Smooth muscle cell (in vitro differentiated cells): ENCODE measurements at regions not wholly inside any gene's neighbourhood (a gene's known extent, or its start where the extent isn't known, plus 50 kb on each side); places are given as distances from the start of the nearest gene placed in this dataset.

Experiments
- DNase-seq: peaks from one replicate; lab custom pipeline; 2025; ENCODE audit not compliant: unreplicated experiment; lab: John Stamatoyannopoulos, UW
- H2AFZ ChIP-seq: fragments of 200-600 bp; sonication (generic); 2 replicates; pipeline ENCODE4 v1.6.0; 2016; ENCODE audit warnings: antibody characterized with exemption, low read depth, mild to moderate bottlenecking
- H3F3A ChIP-seq: fragments of 200-600 bp; sonication (generic); 2 replicates; pipeline ENCODE4 v1.6.0; 2017; ENCODE audit warnings: antibody characterized with exemption, low read depth
- H3K27ac ChIP-seq: fragments of 200-600 bp; sonication (generic); 2 replicates; pipeline ENCODE4 v1.5.1; 2016; ENCODE audit warnings: low read depth, mild to moderate bottlenecking
- H3K27me3 ChIP-seq: fragments of 200-600 bp; sonication (generic); 2 replicates; pipeline ENCODE4 v1.6.1; 2016; ENCODE audit warnings: low read depth, mild to moderate bottlenecking
- H3K36me3 ChIP-seq: fragments of 200-600 bp; sonication (generic); 2 replicates; pipeline ENCODE4 v1.5.1; 2016; ENCODE audit warnings: low read depth
- H3K4me1 ChIP-seq: fragments of 200-600 bp; sonication (generic); 2 replicates; pipeline ENCODE4 v1.5.1; 2016; ENCODE audit warnings: low read depth
- H3K4me2 ChIP-seq: fragments of 200-600 bp; sonication (generic); 2 replicates; pipeline ENCODE4 v1.6.0; 2016; ENCODE audit warnings: mild to moderate bottlenecking
- H3K4me3 ChIP-seq: fragments of 200-600 bp; sonication (generic); 2 replicates; pipeline ENCODE4 v1.5.1; 2016; ENCODE audit warnings: mild to moderate bottlenecking
- H3K79me2 ChIP-seq: fragments of 200-600 bp; sonication (generic); 2 replicates; pipeline ENCODE4 v1.6.0; 2016; ENCODE audit warnings: low read depth, mild to moderate bottlenecking
- H3K9ac ChIP-seq: fragments of 200-600 bp; sonication (generic); 2 replicates; pipeline ENCODE4 v1.6.0; 2016; ENCODE audit warnings: low read depth
- H3K9me3 ChIP-seq: fragments of 200-600 bp; sonication (generic); replicated peaks from 2 replicates; pipeline ENCODE4 v1.5.1; 2016; ENCODE audit warnings: low read depth
- H4K20me1 ChIP-seq: fragments of 200-600 bp; sonication (generic); 2 replicates; pipeline ENCODE4 v1.6.0; 2016; ENCODE audit warnings: low read depth
- WGBS: methylation state at CpG from one replicate; pipeline ENCODE4 v1.1.7; 2016; ENCODE audit warnings: low lambda C conversion rate; 5-methylcytosine and 5-hydroxymethylcytosine counted together
- TF ChIP-seq, protein P1 (sequence below): fragments of 200-600 bp; sonication (generic); IDR thresholded peaks from 2 replicates; pipeline ENCODE4 v1.5.1; 2017; ENCODE audit warnings: borderline replicate concordance, mild to moderate bottlenecking, antibody characterized with exemption; ENCODE audit not compliant: insufficient read depth, poor library complexity, severe bottlenecking

DNA sequence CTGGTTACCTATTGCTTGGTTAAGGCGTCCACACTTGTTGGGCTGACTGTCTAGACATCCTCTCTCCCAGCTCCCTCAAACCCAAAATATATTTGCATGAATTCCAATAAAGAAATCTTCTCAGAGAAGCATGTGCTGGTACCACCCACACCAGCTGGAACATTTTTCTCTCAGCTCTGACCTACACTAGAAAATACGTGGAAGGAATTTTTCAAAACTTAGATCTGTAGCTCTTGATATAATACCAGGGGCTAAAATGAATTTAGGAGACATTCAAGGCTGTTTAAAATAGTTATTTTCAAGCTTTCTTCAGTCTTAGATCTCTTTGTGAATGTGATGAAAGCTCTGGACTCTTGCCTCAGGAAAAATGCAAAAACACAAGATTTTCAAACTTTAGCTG, 590.4 kb downstream of the PDCD6IP start:
- no peak for DNase-seq
- no peak overlapping the region for H3K4me3 ChIP-seq
- no peaks in the 10 kb centered on the region for H4K20me1 ChIP-seq
- H3K79me2 ChIP-seq, result no peaks in the 10 kb centered on the region
- H3K9ac ChIP-seq, result no peak overlapping the region
- no peak overlapping the region for H2AFZ ChIP-seq
- no peak overlapping the region for H3K4me2 ChIP-seq
- H3K9me3 ChIP-seq, result no peaks in the 10 kb centered on the region
- 85% methylated on average over 2 of the region's 2 CpGs for WGBS
- peaks cover 8% of the 10 kb centered on the region for H3K4me1 ChIP-seq
- H3K36me3 ChIP-seq, result no peaks in the 10 kb centered on the region
- TF ChIP-seq, protein P1, sequence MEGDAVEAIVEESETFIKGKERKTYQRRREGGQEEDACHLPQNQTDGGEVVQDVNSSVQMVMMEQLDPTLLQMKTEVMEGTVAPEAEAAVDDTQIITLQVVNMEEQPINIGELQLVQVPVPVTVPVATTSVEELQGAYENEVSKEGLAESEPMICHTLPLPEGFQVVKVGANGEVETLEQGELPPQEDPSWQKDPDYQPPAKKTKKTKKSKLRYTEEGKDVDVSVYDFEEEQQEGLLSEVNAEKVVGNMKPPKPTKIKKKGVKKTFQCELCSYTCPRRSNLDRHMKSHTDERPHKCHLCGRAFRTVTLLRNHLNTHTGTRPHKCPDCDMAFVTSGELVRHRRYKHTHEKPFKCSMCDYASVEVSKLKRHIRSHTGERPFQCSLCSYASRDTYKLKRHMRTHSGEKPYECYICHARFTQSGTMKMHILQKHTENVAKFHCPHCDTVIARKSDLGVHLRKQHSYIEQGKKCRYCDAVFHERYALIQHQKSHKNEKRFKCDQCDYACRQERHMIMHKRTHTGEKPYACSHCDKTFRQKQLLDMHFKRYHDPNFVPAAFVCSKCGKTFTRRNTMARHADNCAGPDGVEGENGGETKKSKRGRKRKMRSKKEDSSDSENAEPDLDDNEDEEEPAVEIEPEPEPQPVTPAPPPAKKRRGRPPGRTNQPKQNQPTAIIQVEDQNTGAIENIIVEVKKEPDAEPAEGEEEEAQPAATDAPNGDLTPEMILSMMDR, result no peak
- no peaks in the 10 kb centered on the region for H3K27me3 ChIP-seq
- H3F3A ChIP-seq, result no peaks in the 10 kb centered on the region
- H3K27ac ChIP-seq, result no peak overlapping the region

DNA sequence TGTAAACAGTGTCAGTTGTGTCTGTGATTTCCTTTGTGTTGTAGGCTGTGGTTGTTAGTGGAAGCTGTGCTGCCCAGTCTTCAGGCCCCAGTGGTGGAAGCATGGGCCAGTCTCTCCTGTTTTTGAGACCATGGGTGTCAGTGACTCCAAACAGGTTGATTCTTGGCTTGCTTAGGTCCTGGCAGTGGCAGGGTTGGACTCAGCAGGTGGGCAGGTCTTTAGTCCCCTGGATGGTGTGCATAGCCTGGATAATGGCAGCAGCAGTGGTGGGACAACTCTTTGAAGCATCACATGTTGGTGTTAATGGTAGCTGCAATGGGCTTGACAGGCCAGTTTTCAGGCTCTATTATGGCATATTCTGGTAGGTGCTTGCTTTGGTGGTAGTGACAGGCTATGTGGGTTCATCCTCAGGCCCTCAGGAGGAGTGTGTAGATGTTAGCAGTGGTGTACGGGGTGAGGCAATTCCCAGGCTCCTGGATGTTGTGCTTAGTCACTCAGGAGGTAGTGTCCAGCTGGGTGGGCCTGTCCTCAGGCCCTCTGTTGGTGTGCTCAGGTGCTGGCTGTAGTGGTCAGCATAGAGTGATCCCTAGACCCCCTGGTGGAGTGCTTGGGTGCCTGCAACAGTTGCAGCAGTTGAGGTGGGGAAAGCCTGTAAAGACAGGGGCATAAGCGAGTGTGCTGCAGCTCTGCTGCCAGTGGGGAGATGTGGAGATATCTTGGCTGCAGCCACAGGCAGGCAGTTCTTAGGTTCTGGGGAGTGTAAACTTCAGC, 596.7 kb downstream of the PDCD6IP start:
- Histone ChIP-seq H4K20me1 (no peaks in the 10 kb centered on the region), H3K79me2 (no peaks in the 10 kb centered on the region)
- TF ChIP-seq, protein P1, result no peak

DNA sequence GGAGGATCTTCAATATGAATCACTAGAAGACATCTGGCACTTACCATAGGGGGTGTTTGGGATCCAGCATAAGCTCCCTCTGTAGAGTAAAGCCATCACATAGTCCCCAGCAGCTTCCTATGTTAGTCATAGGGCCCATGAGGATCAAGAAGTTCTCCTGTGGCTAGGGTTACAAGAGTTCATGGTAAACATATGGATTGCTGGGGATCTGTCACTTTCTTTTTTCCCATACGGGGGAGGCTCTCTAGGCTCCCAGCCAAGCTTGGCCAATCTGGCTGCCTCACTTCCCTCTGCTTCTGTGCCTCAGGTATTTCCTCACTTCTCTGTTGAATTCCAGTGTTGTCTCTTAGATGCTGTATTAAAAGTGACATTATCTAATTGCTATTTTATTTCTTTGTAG, 597.9 kb downstream of the PDCD6IP start:
- H3K36me3 ChIP-seq, result no peaks in the 10 kb centered on the region
- no peaks in the 10 kb centered on the region for H3F3A ChIP-seq
- H3K9me3 ChIP-seq, result no peaks in the 10 kb centered on the region
- TF ChIP-seq, protein P1, result no peak
- H3K27me3 ChIP-seq, result no peaks in the 10 kb centered on the region
- H2AFZ ChIP-seq, result no peak overlapping the region
- H4K20me1 ChIP-seq, result no peaks in the 10 kb centered on the region
- H3K4me3 ChIP-seq, result no peak overlapping the region
- no peak overlapping the region for H3K9ac ChIP-seq
- DNase-seq, result no peak
- H3K4me2 ChIP-seq, result no peak overlapping the region
- no peaks in the 10 kb centered on the region for H3K4me1 ChIP-seq
- WGBS, result 44% methylated on average over 1 of the region's 1 CpG
- no peak overlapping the region for H3K27ac ChIP-seq
- no peaks in the 10 kb centered on the region for H3K79me2 ChIP-seq

More for the DNA sequence above, 596.7 kb downstream of the PDCD6IP start:
- whole genome bisulfite sequencing, result 72% methylated on average over 2 of the region's 2 CpGs
- Histone ChIP-seq H3K4me1 (no peaks in the 10 kb centered on the region), H3K4me3 (no peak overlapping the region), H3K9me3 (no peaks in the 10 kb centered on the region), H3K9ac (no peak overlapping the region), H3F3A (no peaks in the 10 kb centered on the region), H3K27ac (no peak overlapping the region), H3K27me3 (no peaks in the 10 kb centered on the region), H3K36me3 (no peaks in the 10 kb centered on the region), H3K4me2 (no peak overlapping the region), H2AFZ (no peak overlapping the region)
- no peak for DNase-seq

DNA sequence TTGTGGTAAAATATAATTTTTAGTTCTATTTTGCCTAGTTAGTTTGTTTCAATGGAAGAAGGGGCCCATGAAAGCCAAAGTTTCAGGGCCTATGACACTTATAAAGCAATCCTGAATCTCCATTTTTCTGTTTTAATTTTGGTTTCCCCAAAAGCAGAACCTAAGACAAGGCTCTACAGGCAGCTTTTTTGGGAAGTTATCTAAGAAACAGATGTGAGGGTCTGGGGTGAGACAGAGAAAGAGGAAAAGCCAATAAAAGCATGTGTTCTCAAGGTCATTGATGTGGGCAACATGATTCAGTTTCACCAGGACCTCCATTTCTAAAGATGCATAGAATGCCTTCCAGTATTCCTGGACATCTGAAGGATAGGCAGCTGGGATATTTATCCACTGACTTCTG, 598.5 kb downstream of the PDCD6IP start:
- Histone ChIP-seq H2AFZ (no peak overlapping the region), H3F3A (no peaks in the 10 kb centered on the region), H3K27me3 (no peaks in the 10 kb centered on the region), H4K20me1 (no peaks in the 10 kb centered on the region), H3K27ac (no peak overlapping the region), H3K4me3 (no peak overlapping the region), H3K4me1 (no peaks in the 10 kb centered on the region), H3K4me2 (no peak overlapping the region), H3K9ac (no peak overlapping the region), H3K9me3 (no peaks in the 10 kb centered on the region), H3K79me2 (no peaks in the 10 kb centered on the region), H3K36me3 (no peaks in the 10 kb centered on the region)
- no peak for DNase-seq
- TF ChIP-seq, protein P1, result no peak
